ENCODE measurements at regions not wholly inside any gene's neighbourhood (a gene's known extent, or its start where the extent isn't known, plus 50 kb on each side); places are given as distances from the start of the nearest gene placed in this dataset.

DNA sequence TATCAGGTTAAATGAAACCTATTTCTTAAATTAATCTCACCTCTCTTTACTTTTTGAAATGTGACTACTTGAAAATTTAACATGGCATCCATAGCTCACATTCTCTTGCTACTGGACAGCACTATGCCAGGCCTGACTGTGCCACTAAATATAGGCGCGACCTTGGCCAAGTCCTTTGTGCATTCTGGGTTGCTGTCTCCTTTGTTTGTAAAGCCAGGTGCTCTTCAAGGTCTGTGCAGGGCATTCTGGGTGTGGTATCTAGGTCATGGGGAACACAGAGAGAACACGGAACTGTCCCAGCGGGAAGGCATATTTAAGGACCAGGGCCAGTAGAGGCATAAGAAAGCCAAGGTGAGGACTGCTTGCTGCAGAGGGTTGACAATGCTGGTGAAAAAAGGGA, 121.2 kb downstream of the ZNF664 start:
- no peak overlapping the region for H3K4me3 ChIP-seq
- no peaks in the 10 kb centered on the region for H3K36me3 ChIP-seq
- H3K27ac ChIP-seq = no peak overlapping the region
- ATAC-seq (no peak), DNase-seq (no peak)
- H3K27me3 ChIP-seq = peaks cover 0 to 5% (median 0%) of the 10 kb centered on the region in 3 donors
- H3K4me1 ChIP-seq = no peaks in the 10 kb centered on the region
- intact Hi-C loops (cut with DNase I; ENCODE audit: low total_unique reads) = no loop called here
- in situ Hi-C loops (cut with MboI; ENCODE audit: low sequenced_read_pairs in 4 of 4) = no loop called here
- H3K9me3 ChIP-seq = no peaks in the 10 kb centered on the region
- TF ChIP-seq, protein P1, sequence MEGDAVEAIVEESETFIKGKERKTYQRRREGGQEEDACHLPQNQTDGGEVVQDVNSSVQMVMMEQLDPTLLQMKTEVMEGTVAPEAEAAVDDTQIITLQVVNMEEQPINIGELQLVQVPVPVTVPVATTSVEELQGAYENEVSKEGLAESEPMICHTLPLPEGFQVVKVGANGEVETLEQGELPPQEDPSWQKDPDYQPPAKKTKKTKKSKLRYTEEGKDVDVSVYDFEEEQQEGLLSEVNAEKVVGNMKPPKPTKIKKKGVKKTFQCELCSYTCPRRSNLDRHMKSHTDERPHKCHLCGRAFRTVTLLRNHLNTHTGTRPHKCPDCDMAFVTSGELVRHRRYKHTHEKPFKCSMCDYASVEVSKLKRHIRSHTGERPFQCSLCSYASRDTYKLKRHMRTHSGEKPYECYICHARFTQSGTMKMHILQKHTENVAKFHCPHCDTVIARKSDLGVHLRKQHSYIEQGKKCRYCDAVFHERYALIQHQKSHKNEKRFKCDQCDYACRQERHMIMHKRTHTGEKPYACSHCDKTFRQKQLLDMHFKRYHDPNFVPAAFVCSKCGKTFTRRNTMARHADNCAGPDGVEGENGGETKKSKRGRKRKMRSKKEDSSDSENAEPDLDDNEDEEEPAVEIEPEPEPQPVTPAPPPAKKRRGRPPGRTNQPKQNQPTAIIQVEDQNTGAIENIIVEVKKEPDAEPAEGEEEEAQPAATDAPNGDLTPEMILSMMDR (IDR thresholded peaks at IDR 0.05 in 4 of 5, conservative IDR thresholded peaks at IDR 0.05 in 1 of 5) = no peak

GRCh38 chr12:124094733-124095132, 121.7 kb downstream of the ZNF664 start:
- Histone ChIP-seq H3K4me1 (no peaks in the 10 kb centered on the region), H3K27ac (no peak overlapping the region), H3K4me3 (no peak overlapping the region), H3K9me3 (no peaks in the 10 kb centered on the region), H3K27me3 (peaks cover 0 to 7% (median 0%) of the 10 kb centered on the region in 3 donors), H3K36me3 (no peaks in the 10 kb centered on the region)
- ATAC-seq (no peak), DNase-seq (no peak)
- in situ Hi-C loops (cut with MboI; ENCODE audit: low sequenced_read_pairs in 4 of 4) (no loop called here), intact Hi-C loops (cut with DNase I; ENCODE audit: low total_unique reads) (no loop called here)
- TF ChIP-seq, protein P1 (IDR thresholded peaks at IDR 0.05 in 4 of 5, conservative IDR thresholded peaks at IDR 0.05 in 1 of 5) = no peak
- no peak for TF ChIP-seq POLR2A (IDR thresholded peaks at IDR 0.05)

DNA sequence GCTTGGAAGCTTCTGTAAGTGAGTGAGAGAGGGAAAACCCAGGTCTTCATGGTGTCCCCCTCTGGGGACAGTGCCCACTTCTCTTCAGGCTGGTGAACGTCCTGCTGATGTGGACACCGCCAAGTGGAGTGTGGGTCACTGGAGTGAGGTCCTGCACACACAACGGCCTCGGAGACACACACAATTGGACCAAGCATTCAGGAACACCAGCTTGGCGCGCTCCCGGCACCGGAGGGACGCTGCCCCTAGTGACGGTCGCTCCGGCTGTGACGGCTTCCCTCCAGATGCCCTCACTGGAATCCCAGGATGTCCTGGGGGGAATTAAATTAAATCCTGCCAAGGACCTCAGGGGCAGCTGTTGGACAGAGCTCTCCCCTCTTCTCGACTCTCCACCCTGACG, 123.1 kb downstream of the ZNF664 start:
- H3K4me1 ChIP-seq = no peaks in the 10 kb centered on the region
- in situ Hi-C loops (cut with MboI; ENCODE audit: low sequenced_read_pairs in 4 of 4) (no loop called here), intact Hi-C loops (cut with DNase I; ENCODE audit: low total_unique reads) (no loop called here)
- no peak overlapping the region for H3K4me3 ChIP-seq
- no peak overlapping the region for H3K27ac ChIP-seq
- no peak for ATAC-seq
- no peaks in the 10 kb centered on the region for H3K9me3 ChIP-seq
- no peaks in the 10 kb centered on the region for H3K36me3 ChIP-seq
- no peak for DNase-seq
- TF ChIP-seq, protein P1 (IDR thresholded peaks at IDR 0.05 in 4 of 5, conservative IDR thresholded peaks at IDR 0.05 in 1 of 5) = no peak
- peaks cover 0 to 7% (median 0%) of the 10 kb centered on the region in 3 donors for H3K27me3 ChIP-seq

GRCh38 chr12:124096869-124097434, 123.9 kb downstream of the ZNF664 start:
- no peak for TF ChIP-seq POLR2A (IDR thresholded peaks at IDR 0.05)
- TF ChIP-seq, protein P1 (IDR thresholded peaks at IDR 0.05 in 4 of 5, conservative IDR thresholded peaks at IDR 0.05 in 1 of 5) = no peak
- no peak for ATAC-seq
- Histone ChIP-seq H3K4me1 (no peaks in the 10 kb centered on the region), H3K9me3 (no peaks in the 10 kb centered on the region), H3K4me3 (no peak overlapping the region), H3K27ac (no peak overlapping the region), H3K36me3 (no peaks in the 10 kb centered on the region), H3K27me3 (peaks cover 0 to 7% (median 0%) of the 10 kb centered on the region in 3 donors)
- in situ Hi-C loops (cut with MboI; ENCODE audit: low sequenced_read_pairs in 4 of 4) (no loop called here), intact Hi-C loops (cut with DNase I; ENCODE audit: low total_unique reads) (no loop called here)
- no peak for DNase-seq

DNA sequence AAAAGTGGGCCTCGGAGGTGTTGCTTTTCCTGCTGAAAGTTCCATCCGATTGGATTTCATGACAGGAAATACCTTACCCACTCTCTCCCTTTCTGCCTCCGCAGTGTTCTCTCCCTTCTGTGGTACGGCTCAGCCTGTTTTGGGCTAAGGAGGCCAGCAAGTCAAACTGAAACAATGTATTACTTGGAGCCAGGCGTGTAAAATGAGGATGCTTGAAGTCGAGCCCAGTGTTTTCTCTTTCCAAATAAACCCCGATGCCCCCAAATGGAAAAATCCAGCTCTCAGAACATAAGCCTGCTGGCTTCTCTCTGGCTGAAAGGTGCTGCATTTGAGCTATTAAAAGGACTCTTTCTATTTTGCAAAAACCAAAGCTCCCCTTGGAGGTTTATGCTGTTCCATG, 124.7 kb downstream of the ZNF664 start:
- ATAC-seq (no peak), DNase-seq (no peak)
- H3K27me3 ChIP-seq = peaks cover 0 to 7% (median 0%) of the 10 kb centered on the region in 3 donors
- H3K4me1 ChIP-seq = no peaks in the 10 kb centered on the region
- intact Hi-C loops (cut with DNase I; ENCODE audit: low total_unique reads) (no loop called here), in situ Hi-C loops (cut with MboI; ENCODE audit: low sequenced_read_pairs in 4 of 4) (no loop called here)
- H3K9me3 ChIP-seq = no peaks in the 10 kb centered on the region
- no peak overlapping the region for H3K27ac ChIP-seq
- TF ChIP-seq, protein P1 (IDR thresholded peaks at IDR 0.05 in 4 of 5, conservative IDR thresholded peaks at IDR 0.05 in 1 of 5) = no peak
- no peak for TF ChIP-seq POLR2A (IDR thresholded peaks at IDR 0.05)
- no peaks in the 10 kb centered on the region for H3K36me3 ChIP-seq
- H3K4me3 ChIP-seq = no peak overlapping the region
